ENCODE measurements at regions not wholly inside any gene's neighbourhood (a gene's known extent, or its start where the extent isn't known, plus 50 kb on each side); places are given as distances from the start of the nearest gene placed in this dataset.

DNA sequence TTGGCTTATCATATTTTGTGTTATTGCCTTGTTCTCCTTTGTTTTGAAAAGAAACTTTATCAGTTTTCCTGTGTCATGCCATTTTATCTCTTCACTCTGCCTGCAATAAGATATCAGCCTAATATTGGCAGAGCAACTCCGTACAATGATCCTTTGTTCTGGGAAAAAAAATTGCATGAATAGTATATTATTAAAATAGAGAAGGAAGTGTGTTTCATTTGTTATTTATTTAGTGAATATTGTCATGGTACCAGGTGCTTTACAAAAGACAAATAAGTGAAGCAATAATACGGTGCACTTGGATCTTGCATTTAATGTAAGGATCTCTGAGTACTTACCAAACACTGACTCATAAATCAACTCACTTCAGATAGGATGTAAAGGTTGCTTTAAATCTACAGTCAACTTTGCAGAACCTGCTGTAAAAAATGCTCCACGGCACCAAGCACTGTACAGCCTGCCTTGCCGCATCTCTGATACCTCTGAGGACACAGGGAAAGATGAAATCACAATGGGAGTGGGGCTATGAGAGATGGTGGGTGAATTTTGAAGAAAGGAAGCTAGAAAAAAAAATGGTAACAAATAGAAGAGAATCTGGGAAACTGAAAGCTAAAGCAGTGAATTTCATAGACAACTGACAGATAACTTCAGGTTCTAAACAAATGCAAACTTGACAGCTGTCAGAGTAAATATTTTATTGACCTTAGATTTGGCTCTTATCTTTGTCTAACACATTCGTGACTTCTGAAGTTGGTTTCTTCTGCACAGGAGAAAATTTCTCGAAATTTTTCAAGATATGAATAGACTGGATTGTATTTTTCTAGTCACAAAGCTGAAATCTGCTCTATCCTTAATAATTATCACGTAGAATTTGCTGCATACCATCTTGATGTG, 232.1 kb downstream of the ENC1 start:
- FAIRE-seq (no peak), DNase-seq (ENCODE audit: insufficient read length, low spot score) (no peak)

DNA sequence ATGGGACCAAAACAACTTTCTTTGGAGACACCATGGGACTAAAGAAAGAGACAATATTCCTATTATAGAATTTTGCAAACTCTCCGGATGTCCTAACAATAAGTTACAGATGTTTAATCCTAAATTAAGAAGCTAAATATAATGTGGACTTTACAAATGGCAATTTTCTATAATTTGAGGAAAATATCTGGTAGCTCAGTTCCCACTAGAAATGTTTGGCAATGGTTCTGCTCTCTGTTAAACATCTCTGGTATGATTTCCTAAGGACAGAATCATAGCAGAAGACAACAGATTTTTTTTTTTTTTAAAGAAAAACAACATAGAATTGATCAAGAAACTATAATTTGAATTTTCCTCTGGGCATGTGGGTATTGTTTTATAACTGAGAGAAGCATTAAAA, 232.8 kb downstream of the ENC1 start:
- FAIRE-seq (no peak), DNase-seq (ENCODE audit: insufficient read length, low spot score) (no peak)

DNA sequence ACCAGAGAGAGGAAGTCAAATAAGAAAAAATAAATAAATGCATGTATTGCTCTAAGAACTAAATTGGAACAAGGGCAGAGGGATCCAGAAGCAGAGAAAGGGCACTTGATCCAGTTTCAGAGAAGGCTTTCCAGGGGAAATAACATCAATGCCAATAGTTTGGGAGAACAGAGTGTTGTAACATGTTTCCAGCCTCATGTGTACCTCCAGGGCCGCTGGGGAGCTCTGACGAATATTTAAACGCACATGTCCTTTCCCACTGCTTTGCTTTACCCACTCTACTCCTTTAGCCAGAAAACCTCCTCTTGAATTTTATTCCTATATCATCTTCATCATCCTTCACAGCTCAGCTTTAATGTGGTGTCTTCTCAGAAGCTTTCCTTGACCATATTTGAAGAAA, 233.7 kb downstream of the ENC1 start:
- DNase-seq (ENCODE audit: insufficient read length, low spot score) (no peak), FAIRE-seq (no peak)

DNA sequence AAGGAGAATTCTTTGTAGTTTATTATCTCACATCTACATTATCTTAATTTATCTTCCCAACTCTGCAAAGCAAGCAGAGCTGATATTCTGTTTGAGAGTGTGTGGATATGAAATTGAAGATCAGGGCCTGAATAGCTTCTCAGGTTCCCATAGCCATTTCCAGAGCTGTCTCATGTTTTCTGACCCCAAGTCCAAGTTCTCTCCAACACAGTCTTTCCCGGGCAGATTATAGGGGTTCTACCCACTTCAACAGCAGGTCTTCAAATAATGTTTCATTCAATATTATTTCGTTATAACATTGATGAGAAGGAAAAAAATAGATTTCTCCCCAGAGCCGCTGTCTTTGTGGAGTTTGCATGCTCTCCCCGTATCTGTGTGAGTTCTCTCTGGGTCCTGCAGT, 234.9 kb downstream of the ENC1 start:
- DNase-seq (ENCODE audit: insufficient read length, low spot score) (no peak), FAIRE-seq (no peak)

DNA sequence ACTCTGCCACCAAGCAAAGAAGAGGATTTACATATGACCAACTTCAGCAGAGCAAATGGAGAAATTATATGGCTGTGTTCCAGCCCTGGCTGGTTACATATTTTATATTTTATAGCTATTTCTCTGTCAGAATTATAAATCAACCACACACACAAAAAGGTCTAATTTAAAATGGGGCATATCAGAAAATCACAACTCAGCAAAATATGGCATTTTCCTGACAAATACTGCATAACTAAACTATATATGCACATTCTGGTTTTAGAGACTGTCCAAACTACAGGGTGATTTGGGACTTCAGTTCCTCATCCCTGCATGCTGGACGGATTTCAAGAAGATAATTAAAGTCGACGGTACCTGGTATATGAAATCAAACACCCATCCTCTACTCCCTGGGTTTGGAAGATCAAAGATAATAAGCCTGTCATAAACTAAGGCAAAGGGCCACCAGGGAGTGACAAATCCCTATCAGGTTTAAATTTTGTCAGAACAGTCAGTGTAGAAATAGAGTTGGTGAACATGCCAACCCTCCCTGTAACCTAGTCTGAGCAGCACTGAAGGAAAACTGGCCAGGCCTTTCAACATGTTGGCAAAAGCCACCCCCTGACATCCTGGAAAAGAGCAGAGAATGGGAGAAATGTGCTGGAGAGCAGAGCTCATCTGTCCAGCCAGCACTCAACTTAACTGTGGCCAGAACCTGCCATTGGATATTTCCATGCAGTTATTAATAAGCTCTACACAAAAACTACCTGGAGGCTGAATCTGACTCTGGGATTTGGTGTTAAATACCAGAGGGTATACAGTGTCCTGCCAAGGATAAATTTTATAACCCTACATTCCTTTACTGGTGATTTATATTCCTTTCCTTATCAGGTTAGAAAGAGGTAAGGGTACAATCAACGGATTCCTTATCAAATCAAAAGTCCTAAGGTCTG, 235.7 kb downstream of the ENC1 start:
- FAIRE-seq, result no peak
- no peak for DNase-seq (ENCODE audit: insufficient read length, low spot score)

DNA sequence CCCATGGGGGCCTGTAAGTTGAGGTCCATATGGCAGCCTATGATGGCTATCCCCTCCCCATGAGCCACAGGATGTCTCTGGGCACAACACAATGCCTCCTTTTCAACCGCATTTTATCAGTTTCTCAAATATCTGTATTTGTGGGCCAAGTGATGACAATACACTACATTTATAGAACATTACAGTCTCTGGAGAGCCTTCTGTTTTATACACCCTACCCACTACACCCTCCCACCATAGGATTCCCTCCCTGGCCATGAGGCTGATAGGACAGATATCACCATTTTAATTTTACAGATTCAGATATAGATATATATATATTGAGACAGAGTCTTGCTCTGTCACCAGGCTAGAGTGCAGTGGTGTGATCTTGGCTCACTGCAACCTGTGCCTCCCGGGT, 236.8 kb downstream of the ENC1 start:
- FAIRE-seq, result no peak

DNA sequence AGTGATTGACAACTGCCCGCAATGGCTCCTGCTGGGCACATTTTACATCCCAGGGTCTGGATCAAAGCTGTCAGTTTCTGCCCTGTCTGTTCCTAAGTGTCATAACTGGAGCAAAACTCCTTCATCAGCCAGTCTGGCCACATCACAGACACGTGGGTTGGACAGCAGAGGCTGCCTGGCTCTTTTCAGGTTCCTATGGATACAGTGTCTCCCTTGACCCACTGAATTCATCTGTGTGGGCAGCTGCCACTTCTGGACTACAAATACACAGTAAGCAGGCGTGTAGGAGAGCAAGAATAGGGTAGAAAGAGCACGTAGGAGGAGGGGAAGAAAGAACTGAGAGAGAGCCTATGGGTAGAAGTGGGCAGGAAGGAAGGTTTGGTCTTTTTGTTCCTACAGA, 238.0 kb downstream of the ENC1 start:
- FAIRE-seq (no peak), DNase-seq (ENCODE audit: insufficient read length, low spot score) (no peak)

More for the DNA sequence above, 236.8 kb downstream of the ENC1 start:
- DNase-seq (ENCODE audit: insufficient read length, low spot score), result no peak

DNA sequence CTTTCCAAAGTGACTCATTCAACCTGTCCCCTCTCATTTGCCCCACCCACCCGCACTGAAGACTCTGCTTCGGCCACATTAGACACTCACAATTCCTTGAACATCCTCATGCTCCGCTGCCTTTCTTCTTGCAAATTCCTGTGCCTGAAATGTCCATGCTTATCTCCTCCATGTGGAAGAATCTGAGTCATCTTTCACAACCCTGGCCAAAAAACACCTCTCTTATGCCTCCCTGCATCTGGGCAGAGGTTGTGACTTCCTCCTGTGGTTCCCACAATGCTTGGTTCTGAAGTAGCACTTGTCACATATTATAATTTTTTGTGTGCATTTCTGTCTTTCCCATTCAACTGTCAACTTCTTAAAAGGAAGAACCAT, 238.6 kb downstream of the ENC1 start:
- FAIRE-seq, result no peak
- no peak for DNase-seq (ENCODE audit: insufficient read length, low spot score)

DNA sequence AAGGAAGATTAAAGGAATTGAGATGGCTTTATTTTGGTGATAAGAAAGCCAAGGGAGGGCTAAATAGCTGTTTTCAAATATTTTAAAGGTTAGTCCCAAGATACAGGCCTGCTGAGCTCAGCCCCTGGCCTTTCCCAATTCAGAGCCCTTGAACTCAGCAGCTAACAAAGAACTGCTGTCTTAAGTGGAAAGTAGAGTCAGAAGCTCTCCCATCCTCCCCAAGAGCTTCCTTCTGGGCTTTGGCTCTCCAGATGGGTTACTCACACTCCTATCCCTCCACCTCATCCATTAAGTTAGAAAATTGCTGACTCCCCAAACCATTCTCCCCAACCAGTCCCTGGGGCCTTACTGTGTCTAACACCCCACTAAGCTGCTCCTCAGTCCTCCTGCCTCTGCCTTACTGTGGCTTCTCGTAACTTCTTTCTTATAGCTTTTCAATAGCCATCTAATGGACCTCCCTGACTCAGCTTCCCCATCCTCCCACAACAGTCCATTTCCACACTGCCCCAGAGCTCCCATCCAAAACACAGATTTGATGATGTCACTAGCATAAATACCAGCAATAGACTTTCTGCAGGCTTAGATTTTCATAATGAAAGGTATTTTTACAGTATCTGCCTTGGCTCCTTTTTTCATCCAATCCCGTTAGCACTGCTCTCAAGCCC, 239.1 kb downstream of the ENC1 start:
- DNase-seq (ENCODE audit: insufficient read length, low spot score) (no peak), FAIRE-seq (no peak)

DNA sequence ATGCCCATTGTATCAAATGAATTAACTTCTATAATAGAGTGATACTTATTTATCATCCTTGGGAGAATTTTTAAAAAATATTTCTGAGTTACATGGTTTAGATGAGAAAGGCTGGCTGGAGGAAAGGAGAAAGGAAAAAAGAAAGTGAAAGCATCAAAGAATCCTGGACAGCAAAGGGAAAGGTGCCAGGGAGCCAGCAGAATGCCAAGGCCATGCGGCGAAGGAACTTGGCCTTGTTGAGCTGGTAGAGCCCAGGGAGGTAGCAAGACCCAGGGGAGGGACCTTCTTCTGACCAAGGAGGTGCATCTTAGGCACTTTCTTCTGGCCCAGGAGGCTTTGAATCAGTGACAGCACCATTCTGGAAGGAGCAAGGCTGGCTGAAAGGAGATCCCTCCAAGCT, 240.5 kb downstream of the ENC1 start:
- DNase-seq (ENCODE audit: insufficient read length, low spot score) (no peak), FAIRE-seq (no peak)

DNA sequence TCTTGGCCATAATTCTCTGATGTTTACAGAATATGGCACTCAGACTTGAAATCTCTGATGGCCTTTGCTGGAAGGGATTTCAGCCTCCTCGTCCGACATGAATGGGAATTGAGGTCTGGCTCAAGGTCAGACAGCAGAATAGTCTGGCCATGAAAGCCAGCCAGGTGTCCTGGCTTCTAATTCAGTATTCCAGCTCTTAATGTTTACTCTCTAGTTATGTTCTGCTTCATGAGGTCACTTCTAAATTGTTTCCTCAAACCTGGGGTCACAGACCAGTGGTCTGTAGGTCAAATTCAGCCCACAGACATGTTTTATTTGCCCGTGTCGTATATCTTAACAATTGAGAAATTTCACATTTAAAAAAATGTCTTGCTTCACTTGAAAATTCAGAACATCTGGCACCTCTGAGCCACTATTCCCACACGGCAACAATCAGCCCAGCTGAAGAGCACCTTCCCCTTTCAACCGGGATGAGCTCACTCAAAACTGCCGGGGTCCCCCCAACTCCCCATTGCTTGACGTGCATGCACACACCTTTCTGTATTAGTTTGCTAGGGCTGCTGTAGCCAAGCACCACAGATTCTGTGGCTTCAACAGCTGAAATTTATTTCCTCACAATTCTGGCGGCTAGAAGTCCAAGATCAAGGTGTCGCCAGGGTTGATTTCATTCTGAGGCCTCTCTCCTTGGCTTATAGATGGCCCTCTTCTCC, 243.5 kb downstream of the ENC1 start:
- FAIRE-seq, result no peak
- DNase-seq (ENCODE audit: insufficient read length, low spot score), result no peak

DNA sequence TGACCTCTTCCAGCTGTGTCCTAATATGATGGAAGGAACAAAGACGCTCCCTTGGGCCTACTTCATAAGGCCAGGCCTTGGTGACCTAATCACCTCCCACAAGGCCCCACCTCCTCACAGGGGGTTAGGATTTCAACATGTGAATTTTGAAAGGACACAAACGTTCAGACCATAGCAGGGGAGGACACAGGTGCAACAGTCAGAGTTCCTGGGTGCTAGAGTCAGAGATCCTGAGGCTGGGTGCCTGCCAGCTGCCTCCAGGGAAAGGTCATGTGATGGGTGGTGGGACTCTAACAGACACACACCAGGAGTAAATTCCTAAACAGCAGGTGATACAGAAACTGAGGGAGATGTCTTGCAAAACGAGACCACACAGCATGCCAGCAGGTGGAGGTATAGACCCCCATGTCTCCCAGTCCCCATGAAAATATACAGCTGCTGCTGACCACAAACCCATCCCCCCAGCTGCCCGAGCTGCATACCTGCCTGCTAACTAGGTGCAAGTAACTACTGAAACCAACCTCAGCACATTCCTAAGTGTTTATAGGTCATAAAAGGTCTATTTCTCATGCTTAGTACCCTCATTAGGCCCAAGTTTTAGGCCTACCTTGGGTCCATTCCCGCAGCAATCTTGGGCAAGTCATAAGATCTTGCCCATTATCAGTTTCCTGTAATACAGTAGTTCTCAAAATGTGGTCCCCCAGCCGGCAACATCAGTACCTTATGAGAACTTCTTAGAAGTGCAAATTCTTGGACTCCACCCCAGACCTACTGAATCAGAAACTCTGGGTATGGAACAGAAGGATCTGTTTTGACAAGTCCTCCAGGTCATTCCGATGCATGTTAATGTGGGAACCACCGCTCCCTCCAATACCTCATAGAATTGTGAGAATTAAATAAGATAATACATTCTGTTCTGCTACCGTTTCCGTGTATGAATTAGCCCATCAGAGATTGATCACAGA, 245.3 kb downstream of the ENC1 start:
- FAIRE-seq, result no peak
- DNase-seq (ENCODE audit: insufficient read length, low spot score), result no peak

DNA sequence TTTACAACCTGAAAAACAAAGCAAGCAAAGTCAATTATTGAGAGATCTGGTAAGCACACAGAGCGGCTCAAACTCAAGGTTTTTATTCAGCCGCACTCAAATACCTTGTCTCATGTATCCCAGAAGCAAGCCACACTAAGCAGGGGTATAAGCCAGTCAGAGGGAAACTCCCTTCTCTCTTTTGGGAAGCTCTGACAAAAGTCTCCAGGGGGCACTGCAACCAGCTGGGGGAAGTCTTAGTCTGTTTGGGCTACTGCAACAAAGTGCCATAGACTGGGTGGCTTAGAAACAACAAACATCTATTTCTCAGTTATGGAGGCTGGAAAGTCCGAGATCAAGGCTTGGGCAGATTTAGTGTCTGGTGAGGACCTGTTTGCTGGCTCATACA, 246.0 kb downstream of the ENC1 start:
- FAIRE-seq (no peak), DNase-seq (ENCODE audit: insufficient read length, low spot score) (no peak)

DNA sequence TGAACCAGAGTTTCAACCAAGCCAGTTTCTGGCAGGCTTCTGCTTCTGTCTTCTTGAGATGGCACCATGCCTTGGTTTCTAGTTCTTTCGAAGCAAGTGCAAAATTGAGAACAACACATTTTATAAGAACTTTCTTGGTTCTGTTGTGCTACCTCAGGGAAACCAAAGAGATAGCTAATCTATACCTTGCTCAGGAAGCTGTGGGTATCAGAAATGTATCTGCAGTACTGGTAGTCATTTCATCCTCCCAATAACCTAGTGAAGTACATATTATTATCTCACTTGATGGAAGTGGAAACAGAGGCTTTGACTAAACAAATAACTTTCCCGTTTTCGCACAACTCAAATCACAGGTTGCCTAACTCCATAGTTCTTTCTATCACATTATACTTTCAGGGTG, 246.6 kb downstream of the ENC1 start:
- DNase-seq (ENCODE audit: insufficient read length, low spot score) (no peak), FAIRE-seq (no peak)

DNA sequence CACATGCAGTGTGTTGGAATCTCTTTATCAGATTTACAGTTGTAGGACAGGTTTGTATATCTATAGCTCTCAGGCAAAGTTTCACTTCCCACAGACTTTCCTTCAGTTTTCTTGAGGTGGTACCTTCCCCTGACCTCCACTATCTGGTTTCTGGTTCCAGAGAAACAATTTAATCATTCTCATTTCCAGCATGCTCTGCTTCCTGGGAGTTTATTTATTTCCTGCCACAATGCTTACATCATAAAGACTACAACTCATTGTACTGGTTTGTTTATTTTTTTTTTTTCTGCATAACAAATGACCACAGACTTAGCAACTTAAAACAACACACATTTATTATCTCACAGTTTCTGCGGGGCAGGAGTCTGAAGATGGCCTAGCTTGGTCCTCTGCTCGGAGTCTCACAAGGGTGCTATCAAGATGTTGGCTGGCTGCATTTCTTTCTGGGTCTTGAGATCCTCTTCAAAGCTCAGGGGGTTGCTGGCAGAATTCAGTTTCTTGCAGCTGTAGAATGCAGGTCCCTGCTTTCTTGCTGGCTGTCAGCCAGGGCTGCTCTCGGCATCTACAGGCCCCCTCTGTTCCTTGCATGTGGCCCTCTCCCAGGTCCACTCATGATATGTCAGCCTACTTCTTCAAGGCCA, 247.7 kb downstream of the ENC1 start:
- FAIRE-seq (no peak), DNase-seq (ENCODE audit: insufficient read length, low spot score) (no peak)

DNA sequence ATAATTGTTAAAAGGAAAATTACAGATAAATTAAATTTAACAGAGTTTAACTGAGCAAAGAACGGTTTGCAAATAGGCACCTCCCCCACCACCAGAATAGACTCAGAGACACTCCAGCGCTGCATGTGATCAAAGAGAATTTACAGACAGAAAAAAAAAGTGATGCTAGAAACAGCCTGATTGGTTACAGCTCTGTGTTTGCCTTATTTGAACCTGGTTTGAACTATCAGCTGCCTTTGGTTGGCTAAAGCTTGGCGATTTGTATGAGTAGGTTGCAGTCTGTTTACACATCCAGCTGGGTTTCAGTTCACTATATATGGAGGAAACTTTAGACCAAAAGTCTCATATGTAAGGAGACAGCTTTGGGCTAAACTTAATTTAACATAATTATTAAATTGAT, 249.1 kb downstream of the ENC1 start:
- DNase-seq (ENCODE audit: insufficient read length, low spot score) (no peak), FAIRE-seq (no peak)

DNA sequence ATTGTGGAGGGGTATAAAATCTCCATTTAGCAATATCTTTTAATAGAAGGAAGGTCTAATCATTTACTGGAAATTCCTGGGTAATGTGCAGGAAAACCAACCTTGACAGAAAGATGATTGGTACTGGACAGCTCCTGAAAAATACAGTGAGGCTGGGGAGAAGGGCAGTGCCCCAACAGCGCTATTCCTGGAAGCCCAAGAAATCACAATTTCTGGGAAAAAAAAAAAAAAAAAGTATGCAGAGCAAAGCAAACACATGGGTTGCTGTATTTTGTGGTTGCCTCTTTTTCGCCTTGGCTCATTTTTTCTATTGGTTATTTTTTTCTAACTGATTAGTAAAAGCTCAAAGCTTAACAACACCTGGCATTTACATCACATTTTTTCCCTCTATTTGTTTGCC, 249.7 kb downstream of the ENC1 start:
- DNase-seq (ENCODE audit: insufficient read length, low spot score) (no peak), FAIRE-seq (no peak)

DNA sequence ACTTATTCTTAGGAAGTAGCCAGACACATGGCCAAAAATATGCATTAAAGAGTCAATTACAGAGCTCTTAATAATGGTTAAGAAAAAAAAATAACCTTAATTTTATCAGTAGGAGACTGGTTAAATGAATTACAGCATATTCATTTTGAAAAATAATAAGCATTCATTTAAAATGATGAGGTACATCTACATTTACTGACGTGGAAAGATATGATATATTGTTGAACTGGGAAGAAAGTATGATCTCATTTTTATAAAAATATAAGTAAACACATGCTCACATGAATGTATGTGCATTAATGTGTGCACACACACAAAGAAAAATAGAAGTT, 250.3 kb downstream of the ENC1 start:
- DNase-seq (ENCODE audit: insufficient read length, low spot score) (no peak), FAIRE-seq (no peak)
